Peyer's patch (tissue), 4 donors: ENCODE measurements at regions not wholly inside any gene's neighbourhood (a gene's known extent, or its start where the extent isn't known, plus 50 kb on each side); places are given as distances from the start of the nearest gene placed in this dataset.

Experiments
- DNase-seq, 3 donors: peaks; one replicate each; pipeline ENCODE4 v3.0.0-alpha.2; 2017 to 2019
- H3K27ac ChIP-seq, 4 donors: fragments of 200-600 bp; sonication (generic); one replicate each; pipeline ENCODE4 v1.5.1; 2016 to 2019
- H3K27me3 ChIP-seq, 2 donors: fragments of 200-600 bp; sonication (generic); one replicate each; pipeline ENCODE4 v1.5.1; 2019
- H3K36me3 ChIP-seq, 3 donors: fragments of 200-600 bp; sonication (generic); one replicate each; pipeline ENCODE4 v1.5.1; 2016 to 2019
- H3K4me1 ChIP-seq, 4 donors: fragments of 200-600 bp; sonication (generic); one replicate each; pipeline ENCODE4 v1.5.1; 2016 to 2019
- H3K4me3 ChIP-seq, 4 donors: fragments of 200-600 bp; sonication (generic); 1 replicate in 3 of 4; 2 replicates in 1 of 4; pipeline ENCODE4 v1.5.1; 2016 to 2019; ENCODE audit warnings: mild to moderate bottlenecking in 1 of 4
- H3K9me3 ChIP-seq, 4 donors: fragments of 200-600 bp; sonication (generic); one replicate each; pipeline ENCODE4 v1.5.1; 2016 to 2019; ENCODE audit warnings: mild to moderate bottlenecking in 1 of 4
- POLR2A ChIP-seq, 2 donors: fragments of 450-650 bp; IDR thresholded peaks; one replicate each; pipeline ENCODE4 v1.5.1; 2017; ENCODE audit warnings: antibody characterized with exemption in 2 of 2, mild to moderate bottlenecking in 2 of 2, moderate library complexity in 2 of 2
- TF ChIP-seq, protein P1 (sequence below), 6 experiments: fragments of 450-650 bp in 4 of 6; fragments of 200-600 bp in 2 of 6; sonication (generic) in 1 of 6; IDR thresholded peaks; one replicate each; pipeline ENCODE4 v1.5.1; 2017 to 2019; ENCODE audit warnings: antibody characterized with exemption in 6 of 6, mild to moderate bottlenecking in 3 of 6, moderate library complexity in 1 of 6

DNA sequence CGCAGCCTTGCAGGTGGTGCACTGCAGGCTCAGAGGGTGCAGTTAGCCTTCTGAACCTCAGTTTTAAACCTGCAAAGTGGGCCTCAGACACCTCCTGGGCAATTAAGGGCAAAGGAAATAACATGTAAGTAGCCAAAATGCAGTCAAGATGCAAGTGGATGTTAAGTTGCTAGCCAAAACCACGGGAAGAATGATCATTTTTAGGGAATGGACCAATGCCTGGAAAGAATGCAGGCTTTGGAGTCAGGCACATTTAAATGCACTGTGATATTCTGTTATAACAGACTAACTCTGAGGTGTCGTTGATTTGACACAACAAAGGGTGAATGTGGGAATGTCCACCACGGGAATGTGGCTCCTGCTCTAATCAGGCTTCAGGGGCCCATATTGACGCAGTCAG, 57.9 kb upstream of the PTGFRN start:
- H3K27me3 ChIP-seq: no peaks in the 10 kb centered on the region
- H3K9me3 ChIP-seq: no peaks in the 10 kb centered on the region
- H3K4me3 ChIP-seq: no peak overlapping the region
- no peak for DNase-seq
- no peak overlapping the region for H3K27ac ChIP-seq
- no peaks in the 10 kb centered on the region for H3K36me3 ChIP-seq
- H3K4me1 ChIP-seq: peaks cover 0 to 37% (median 5%) of the 10 kb centered on the region in 4 donors
- TF ChIP-seq POLR2A (IDR thresholded peaks at IDR 0.05): no peak
- TF ChIP-seq, protein P1, sequence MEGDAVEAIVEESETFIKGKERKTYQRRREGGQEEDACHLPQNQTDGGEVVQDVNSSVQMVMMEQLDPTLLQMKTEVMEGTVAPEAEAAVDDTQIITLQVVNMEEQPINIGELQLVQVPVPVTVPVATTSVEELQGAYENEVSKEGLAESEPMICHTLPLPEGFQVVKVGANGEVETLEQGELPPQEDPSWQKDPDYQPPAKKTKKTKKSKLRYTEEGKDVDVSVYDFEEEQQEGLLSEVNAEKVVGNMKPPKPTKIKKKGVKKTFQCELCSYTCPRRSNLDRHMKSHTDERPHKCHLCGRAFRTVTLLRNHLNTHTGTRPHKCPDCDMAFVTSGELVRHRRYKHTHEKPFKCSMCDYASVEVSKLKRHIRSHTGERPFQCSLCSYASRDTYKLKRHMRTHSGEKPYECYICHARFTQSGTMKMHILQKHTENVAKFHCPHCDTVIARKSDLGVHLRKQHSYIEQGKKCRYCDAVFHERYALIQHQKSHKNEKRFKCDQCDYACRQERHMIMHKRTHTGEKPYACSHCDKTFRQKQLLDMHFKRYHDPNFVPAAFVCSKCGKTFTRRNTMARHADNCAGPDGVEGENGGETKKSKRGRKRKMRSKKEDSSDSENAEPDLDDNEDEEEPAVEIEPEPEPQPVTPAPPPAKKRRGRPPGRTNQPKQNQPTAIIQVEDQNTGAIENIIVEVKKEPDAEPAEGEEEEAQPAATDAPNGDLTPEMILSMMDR (IDR thresholded peaks at IDR 0.05): no peak

DNA sequence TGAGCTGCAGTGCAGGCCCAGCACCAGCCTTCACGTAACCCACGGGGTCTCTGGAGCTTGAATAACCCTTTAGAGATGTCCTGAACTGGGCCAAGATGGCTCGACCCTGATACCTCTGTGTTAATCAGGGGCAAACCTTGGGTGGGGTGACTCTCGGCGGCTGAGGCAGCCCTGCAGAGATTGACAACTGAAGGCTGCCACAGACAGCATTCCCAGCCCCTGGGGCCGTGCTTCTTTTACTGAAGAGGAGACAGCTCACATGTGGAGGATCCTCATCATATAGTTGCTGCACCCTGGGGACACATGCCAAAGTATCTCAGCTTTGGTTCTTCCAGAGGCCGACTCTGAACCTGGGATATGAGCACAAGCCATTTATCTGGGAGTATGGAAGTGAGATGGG, 57.3 kb upstream of the PTGFRN start:
- Histone ChIP-seq H3K9me3 (no peaks in the 10 kb centered on the region), H3K27ac (no peak overlapping the region), H3K27me3 (no peaks in the 10 kb centered on the region), H3K4me1 (peaks cover 0 to 34% (median 5%) of the 10 kb centered on the region in 4 donors), H3K4me3 (no peak overlapping the region), H3K36me3 (no peaks in the 10 kb centered on the region)
- TF ChIP-seq, protein P1 (IDR thresholded peaks at IDR 0.05): no peak
- TF ChIP-seq POLR2A (IDR thresholded peaks at IDR 0.05): no peak
- no peak for DNase-seq

DNA sequence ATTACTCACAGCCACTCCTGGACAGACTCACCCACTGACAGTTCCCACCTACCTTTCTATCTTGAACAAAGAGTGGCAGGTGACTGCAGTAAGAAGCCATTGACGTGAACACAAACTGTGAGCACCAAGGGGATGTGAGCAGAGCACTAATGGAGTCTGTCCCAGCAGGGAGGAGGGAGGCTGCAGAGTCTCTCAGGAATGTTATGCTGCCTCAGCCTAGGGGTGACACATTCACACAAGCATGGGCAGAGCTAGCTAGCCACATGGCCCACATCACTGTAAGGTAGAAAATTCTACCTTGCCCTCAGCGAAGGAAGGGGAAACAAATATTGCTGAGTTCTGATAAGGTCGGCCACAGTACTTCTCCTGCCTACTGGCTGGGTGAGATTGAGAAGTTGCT, 56.8 kb upstream of the PTGFRN start:
- no peaks in the 10 kb centered on the region for H3K36me3 ChIP-seq
- no peaks in the 10 kb centered on the region for H3K27me3 ChIP-seq
- peaks cover 0 to 33% (median 5%) of the 10 kb centered on the region in 4 donors for H3K4me1 ChIP-seq
- H3K4me3 ChIP-seq: no peak overlapping the region
- no peak for DNase-seq
- no peak overlapping the region for H3K27ac ChIP-seq
- H3K9me3 ChIP-seq: no peaks in the 10 kb centered on the region
- TF ChIP-seq, protein P1 (IDR thresholded peaks at IDR 0.05): no peak
- no peak for TF ChIP-seq POLR2A (IDR thresholded peaks at IDR 0.05)

DNA sequence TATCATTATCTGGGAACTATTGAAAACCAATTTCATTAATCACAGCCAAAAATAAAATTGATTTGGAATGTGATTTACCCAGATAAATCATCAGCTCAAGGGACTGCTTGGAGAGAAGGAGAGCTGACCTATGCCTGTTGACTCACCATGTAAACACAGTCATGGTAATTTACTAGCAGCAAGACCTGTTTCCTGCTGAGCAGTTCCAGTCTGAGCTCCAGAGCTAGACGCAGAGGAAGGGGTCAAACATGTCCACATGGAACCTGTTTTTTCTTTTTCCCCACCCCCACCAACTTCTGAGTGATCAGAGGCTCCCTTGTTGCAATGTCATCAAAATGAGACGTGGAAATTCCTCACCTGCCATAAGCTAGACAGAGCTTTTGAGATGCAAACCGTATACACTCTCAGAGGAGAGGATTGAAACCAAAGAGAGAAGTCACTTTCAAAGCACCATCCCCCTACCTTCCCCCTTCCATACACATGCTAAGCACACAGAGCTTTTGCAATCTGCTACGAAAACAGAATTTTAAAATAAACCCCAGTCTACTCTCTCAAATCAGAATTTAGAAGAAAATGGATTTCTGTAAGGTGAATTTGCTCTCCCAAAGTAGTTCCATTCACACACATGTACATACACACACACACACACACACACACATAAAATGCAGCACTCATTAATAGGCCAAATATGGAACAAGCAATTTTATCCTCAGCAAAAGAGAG, 55.9 kb upstream of the PTGFRN start:
- TF ChIP-seq, protein P1 (IDR thresholded peaks at IDR 0.05): no peak
- no peak for TF ChIP-seq POLR2A (IDR thresholded peaks at IDR 0.05)
- H3K4me1 ChIP-seq: peaks cover 0 to 33% (median 5%) of the 10 kb centered on the region in 4 donors
- peak overlapping the region in 2 of 4 donors; percentile 5 to 41 for H3K27ac ChIP-seq

DNA sequence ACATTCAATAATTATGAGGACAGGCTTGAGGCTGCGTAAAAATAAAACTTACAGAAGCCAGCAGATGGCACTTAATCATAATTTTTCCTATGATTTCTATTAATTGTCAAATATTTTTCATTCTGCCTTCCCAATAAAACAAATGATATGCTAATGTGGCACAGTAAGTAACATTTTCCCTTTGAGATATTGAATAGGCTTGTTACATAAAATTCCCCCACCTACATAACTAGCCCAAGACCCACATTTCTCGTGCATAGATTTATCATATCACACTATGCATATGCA, 55.4 kb upstream of the PTGFRN start:
- H3K4me1 ChIP-seq: peaks cover 0 to 33% (median 5%) of the 10 kb centered on the region in 4 donors
- no peaks in the 10 kb centered on the region for H3K27me3 ChIP-seq
- no peak for TF ChIP-seq POLR2A (IDR thresholded peaks at IDR 0.05)
- TF ChIP-seq, protein P1 (IDR thresholded peaks at IDR 0.05): peak in 4 of 6 experiments; percentile 9 to 32 (median 26)
- H3K4me3 ChIP-seq: no peak overlapping the region
- H3K27ac ChIP-seq: peak overlapping the region in 1 of 4 donors; percentile 41
- no peaks in the 10 kb centered on the region for H3K36me3 ChIP-seq
- no peaks in the 10 kb centered on the region for H3K9me3 ChIP-seq
- no peak for DNase-seq

More for the DNA sequence above, 55.9 kb upstream of the PTGFRN start:
- no peaks in the 10 kb centered on the region for H3K27me3 ChIP-seq
- no peak overlapping the region for H3K4me3 ChIP-seq
- no peaks in the 10 kb centered on the region for H3K36me3 ChIP-seq
- DNase-seq: peak in 1 of 3 donors; percentile 65
- H3K9me3 ChIP-seq: no peaks in the 10 kb centered on the region
